HG03159 (cell line): ENCODE measurements at regions not wholly inside any gene's neighbourhood (a gene's known extent, or its start where the extent isn't known, plus 50 kb on each side); places are given as distances from the start of the nearest gene placed in this dataset.

Experiments used
- ATAC-seq: cut with Tn5 transposase; IDR thresholded peaks from one replicate; pipeline ENCODE4 v1.9.1; 2021; ENCODE audit warnings: mild to moderate bottlenecking, moderate library complexity; ENCODE audit not compliant: unreplicated experiment

- no peak for ATAC-seq
Measured at GRCh38 chr16:72523087-72523486, 351.1 kb upstream of the PMFBP1 start.

- ATAC-seq: no peak
Measured at GRCh38 chr16:72517154-72517553, 345.2 kb upstream of the PMFBP1 start.

GRCh38 chr16:72511171-72511570, 339.2 kb upstream of the PMFBP1 start:
- ATAC-seq: no peak

- no peak for ATAC-seq
Measured at GRCh38 chr16:72508191-72508590, 336.2 kb upstream of the PMFBP1 start.

GRCh38 chr16:72502594-72503005, 330.6 kb upstream of the PMFBP1 start:
- ATAC-seq: no peak

GRCh38 chr16:72501739-72502593, 330.0 kb upstream of the PMFBP1 start:
- ATAC-seq: peak; percentile 78

- no peak for ATAC-seq
Measured at GRCh38 chr16:72500545-72500944, 328.6 kb upstream of the PMFBP1 start.

- no peak for ATAC-seq
Measured at GRCh38 chr16:72493716-72494415, 321.9 kb upstream of the PMFBP1 start.

DNA sequence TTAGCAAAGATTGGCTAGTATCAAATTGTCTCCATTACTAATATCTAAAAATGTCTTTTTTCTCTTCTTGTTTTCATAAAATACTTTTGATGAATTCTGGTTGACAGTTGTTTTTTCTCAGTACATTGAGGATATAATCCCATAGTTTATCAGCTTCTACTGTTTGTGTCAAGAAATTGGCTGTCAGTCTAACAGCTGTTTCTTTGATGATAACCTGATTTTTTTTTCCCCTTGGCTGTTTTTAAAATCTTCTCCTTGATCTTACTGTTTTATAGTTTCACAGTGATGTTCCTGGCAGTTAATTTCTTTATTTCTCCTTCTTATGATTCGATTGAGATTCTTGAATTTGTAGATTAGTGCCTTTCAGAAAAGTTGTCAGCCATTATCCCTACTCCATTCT, 315.3 kb upstream of the PMFBP1 start:
- no peak for ATAC-seq

DNA sequence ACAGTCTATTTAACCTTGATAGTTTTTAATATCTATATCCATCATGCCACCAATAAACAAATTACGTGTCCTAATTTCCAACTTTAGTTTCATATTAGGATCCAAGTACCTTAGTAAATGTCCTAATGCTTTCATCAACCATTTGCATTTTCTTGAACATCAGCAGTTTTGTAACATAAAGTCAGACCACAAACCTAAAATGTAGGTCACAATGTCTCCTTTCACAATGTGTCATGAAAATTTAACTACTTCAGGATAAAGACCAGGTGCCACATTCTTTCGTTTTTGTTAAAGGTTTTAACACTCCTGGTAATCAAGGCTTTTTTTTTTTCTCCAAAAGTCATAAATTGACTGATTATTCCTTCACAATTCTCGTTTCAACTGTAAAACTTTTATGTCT, 310.7 kb upstream of the PMFBP1 start:
- no peak for ATAC-seq

- ATAC-seq: no peak
Measured at GRCh38 chr16:72481419-72481818, 309.5 kb upstream of the PMFBP1 start.

GRCh38 chr16:72480911-72481310, 309.0 kb upstream of the PMFBP1 start:
- ATAC-seq: no peak

GRCh38 chr16:72475688-72476087, 303.7 kb upstream of the PMFBP1 start:
- no peak for ATAC-seq

GRCh38 chr16:72474501-72475123, 302.7 kb upstream of the PMFBP1 start:
- ATAC-seq: no peak

DNA sequence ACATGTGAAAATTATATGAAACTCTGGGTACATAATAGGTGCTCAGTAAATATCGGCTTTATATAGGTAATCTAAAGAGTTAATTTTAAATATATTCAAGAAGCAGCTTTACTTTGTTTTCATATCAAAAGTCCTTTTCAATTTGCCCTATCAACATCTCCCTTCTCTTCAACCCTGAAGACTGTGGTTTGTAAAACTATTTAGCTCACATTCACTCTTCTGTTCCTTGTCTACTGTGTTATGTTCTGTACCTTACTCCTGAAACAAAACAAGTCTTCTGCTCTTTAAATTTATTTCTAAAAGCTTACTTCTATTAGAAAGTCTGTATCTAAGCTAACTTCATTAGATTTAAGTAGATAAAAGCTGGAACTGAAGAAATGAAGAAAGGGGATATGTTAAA, 301.7 kb upstream of the PMFBP1 start:
- no peak for ATAC-seq

GRCh38 chr16:72471317-72471924, 299.5 kb upstream of the PMFBP1 start:
- no peak for ATAC-seq

DNA sequence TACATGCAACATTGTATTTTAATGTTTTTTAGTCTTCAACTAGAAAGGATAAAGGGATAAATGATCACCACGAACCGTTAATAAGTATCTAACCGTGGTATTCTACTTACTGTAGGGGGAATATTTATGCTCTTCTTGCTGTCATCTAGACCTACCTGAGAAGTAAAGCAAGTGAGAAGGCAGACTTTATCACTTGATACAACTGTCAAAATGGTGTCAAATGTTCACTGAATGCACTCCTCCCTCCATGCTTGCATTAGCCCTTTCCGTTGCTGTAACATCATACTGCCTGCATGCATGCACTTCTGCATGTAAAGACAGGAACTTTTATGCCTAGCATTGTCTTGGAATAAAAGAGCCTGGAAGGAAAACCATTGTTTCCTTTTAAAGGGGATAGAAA, 298.6 kb upstream of the PMFBP1 start:
- ATAC-seq: no peak

DNA sequence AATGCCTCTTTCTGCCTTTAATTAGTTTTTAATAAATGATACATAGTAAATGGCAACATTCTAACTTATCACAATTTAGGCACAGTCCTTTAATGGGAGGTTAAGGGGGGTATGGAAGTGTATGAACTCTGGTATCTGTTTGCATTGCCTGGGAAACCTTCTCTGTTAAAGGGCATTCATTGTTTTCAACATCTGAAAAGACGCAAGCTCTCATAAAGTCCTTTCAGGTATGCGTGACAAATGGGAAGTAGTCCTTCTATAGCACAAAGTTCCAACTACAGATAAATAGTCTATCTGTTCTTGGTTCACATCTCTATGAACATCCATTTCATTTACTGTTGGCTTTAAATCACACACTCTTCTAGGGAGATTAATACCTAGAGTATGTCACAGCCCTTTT, 298.0 kb upstream of the PMFBP1 start:
- no peak for ATAC-seq

DNA sequence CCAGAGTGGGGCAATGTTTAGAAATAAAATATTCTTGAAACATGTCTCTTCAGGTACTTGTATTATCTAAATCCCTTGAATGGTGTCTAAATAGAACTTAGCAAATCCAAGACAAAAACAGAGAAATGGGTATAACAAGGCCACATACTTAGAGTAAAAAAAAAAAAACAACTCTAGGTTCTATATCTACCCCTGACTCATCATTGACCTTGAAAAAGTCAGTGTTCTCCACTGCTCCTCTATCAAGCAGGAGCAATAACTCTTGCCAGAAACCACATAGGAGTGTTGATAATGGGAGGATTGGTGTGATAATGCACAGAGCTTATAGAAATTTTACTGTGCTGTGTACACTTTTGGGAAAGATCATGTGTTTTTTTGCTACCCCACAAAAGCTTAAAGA, 296.6 kb upstream of the PMFBP1 start:
- ATAC-seq: no peak

- no peak for ATAC-seq
Measured at GRCh38 chr16:72467157-72467759, 295.3 kb upstream of the PMFBP1 start.
